NCI-H774 (cell line): ENCODE measurements at regions not wholly inside any gene's neighbourhood (a gene's known extent, or its start where the extent isn't known, plus 50 kb on each side); places are given as distances from the start of the nearest gene placed in this dataset.
A peak's percentile ranks its signal among the peaks of the same experiment; 100 is the strongest.

Experiments
- DNase-seq: peaks from one replicate; lab custom pipeline; 2025; lab: John Stamatoyannopoulos, UW

DNA sequence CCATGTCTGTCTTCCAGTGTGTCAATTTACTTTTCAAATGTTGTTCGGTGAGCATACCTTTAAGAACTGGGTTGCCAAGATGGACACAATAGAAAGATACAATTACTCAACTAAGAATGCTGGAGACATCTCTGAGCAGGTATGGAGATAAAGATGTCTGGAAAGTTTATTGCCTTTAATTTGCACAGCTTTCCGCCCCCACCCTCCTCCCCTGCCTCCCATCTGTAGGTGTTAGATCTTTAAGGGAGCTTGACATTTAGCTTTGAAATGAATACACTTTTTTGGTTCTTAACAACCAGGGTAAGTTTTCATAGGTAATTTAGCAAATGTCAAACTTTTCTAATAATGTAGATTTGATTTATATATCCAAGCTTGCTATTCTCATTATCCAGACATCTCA lies 104.4 kb downstream of the BTBD3 start:
- no peak for DNase-seq

DNA sequence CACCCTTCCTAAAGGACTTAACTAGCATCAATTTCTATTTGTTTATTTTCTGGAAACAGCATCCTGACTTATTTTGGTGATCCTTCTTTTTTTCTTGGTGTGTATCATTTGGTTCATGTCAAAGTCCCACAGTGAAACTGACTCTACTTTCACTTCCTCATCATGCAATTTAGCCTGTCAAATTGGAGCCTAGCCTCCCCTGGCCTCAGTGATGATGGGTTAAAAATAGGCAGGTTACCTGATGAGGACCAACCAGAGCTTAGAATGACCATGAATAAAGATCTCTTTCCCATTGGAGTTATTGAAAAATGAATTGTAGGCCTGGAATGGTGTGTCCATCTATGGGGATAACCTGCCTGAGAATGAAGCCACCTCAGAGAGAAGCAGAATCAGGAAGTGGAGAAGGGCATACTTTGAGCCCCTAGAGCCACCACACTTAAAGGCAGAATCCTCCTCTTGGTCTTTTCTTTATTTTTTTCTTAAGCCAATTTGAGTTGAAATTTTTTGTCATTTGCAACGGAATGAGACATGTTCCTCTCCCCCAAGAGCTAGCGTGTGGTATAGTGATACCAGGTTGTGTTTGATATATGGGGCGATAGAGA lies 105.6 kb downstream of the BTBD3 start:
- DNase-seq: no peak

DNA sequence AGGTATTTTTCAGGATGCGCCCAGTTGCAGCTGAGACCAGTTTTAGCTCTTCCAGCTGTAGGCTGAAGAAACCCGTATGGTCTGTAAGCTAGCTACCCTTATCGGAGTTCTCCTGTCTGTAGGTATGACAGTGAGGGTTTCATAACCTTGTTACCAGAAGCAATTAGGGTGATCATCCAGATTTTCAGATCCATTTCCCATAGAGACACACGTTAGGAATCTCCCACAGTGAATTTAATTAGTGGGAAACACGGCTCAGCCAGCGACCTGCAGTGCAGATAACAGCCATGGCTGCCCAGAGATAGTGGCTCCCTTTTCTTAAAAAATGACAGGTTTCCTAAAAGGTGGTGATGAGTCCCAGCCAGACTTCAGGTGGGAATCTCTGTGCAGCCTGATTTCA lies 111.1 kb downstream of the BTBD3 start:
- no peak for DNase-seq

DNA sequence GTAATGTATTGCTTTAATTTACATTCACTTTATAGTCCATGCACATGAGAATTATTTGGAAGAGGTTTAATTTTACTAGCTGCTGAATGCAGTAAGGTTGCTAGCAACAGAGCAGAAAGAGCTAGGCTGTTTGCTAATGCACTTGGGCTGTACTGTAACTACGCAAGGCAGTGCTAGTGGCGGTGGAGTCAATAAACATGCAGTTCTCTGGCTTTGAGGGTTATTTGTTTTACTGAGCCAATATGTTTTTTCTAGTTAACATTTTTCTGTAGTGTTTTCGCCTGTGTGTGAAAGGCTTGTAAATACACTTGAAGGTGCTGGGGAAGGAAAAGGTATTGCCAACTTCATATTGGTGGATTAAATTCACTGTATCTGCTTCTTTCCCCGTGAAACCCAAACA lies 112.8 kb downstream of the BTBD3 start:
- DNase-seq: peak; percentile 80

DNA sequence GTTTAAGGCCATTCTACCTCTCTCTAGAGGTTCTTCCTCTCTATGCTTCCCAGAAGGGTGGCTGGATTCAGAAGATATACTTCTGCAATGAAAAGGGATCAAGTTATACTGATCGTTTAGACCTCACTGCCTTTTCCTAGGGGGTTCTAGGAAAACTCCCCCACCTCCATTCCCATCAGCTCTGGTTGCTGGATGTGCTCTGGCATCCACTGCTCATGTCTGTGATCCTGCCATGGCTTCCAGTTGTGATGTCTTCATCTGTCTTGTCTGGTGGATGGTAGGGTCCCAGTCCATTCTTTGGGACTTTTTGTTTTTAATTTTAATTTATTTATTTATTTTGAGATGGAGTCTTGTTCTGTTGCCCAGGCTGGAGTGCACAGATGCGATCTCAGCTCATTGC lies 118.4 kb downstream of the BTBD3 start:
- no peak for DNase-seq

DNA sequence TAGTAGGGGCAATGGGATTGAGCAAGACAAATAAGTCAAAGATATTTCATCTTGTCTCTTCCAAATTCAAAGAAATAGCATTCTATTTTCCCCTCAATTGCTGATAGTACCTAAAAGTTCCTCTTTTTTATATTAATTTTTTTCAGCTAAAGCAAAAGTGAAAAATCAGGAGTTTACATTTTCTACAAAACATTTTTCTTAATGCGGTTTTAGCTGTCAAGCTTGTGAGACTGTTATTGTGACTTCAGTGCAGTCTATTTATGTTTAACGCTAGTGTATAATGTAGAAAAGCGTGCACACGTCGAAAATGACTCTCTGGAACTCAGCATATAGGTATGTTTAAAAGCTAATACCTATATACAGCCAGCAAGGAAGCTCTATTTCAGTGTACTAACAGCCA lies 119.8 kb downstream of the BTBD3 start:
- no peak for DNase-seq

DNA sequence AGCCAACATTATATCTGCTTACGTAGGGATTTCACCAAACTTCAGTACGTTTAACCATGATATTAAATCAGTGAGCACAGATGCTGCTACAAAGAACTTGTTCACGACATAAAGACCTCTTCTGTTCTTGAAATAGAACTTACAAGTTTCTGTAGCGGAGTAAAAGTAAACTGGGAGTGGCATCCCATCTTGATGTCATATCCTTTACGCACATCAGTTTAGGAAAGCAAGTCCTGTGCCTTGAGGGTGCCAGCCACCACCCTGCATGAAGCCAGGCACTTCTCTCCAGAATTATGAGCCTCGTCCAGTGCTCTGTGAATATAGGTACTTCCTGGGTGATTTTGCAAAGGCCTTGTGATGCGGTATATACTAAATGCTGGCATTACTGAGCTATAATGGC lies 122.6 kb downstream of the BTBD3 start:
- no peak for DNase-seq

DNA sequence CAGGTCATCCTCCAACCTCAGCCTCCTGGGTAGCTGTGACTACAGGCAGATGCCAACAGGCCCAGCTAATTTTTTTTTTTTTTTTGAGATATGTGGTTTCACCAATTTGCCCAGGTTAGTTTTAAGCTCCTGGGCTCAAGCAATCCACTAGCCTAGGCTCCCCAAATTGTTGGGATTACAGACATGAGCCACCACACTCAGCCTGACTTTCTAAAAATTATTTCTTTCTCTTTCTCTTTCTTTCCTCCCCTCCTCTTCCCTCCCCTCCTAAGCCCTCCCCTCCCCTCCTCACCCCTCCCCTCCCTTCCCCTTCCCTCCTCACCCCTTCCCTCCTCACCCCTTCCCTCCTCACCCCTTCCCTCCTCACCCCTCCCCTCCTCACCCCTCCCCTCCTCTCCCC lies 127.3 kb downstream of the BTBD3 start:
- DNase-seq: no peak

DNA sequence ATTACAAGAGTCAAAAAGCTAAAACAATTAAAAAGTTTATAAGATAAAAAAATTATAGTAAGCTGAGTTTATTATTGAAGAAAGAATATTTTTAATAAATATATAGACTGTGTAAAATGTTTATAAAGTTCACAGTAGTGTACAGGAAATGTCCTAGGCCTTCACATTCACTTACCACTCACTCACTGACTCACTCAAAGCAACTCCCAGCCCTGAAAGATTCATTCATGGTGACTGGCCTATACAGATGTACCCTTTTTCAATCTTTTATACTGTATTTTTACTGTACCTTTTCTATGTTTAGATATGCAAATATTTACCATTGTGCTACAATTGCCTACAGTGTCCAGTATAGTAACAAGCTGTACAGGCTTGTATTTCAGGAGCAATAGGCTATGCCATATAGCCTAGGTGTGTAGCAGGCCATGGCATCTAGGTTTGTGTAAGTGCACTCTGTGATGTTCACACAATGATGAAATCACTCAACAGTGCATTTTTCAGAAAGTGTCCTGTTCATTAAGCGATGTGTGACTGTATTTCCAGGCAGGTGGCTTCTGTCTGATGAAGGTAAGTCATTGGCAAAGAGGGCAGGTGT lies 130.2 kb downstream of the BTBD3 start:
- peak; percentile 44 for DNase-seq

DNA sequence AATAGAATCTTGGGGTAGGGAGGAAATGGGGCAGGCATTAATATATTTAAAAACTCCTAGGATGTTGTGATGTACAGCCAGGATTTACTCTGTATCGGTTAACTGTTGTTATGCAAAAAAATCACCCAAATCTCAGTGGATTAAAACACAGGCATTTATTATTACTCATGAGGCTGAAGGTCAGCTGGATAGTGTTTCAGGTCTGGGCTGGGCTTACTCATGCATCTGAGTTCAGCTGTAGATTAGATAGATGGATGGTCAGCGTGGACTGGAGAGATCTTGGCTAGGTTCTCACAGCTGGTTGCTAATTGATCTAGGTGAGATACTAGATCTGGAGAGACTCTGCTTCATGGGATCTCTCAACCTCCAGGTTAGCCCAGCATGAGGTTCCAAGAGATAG lies 131.4 kb downstream of the BTBD3 start:
- no peak for DNase-seq

DNA sequence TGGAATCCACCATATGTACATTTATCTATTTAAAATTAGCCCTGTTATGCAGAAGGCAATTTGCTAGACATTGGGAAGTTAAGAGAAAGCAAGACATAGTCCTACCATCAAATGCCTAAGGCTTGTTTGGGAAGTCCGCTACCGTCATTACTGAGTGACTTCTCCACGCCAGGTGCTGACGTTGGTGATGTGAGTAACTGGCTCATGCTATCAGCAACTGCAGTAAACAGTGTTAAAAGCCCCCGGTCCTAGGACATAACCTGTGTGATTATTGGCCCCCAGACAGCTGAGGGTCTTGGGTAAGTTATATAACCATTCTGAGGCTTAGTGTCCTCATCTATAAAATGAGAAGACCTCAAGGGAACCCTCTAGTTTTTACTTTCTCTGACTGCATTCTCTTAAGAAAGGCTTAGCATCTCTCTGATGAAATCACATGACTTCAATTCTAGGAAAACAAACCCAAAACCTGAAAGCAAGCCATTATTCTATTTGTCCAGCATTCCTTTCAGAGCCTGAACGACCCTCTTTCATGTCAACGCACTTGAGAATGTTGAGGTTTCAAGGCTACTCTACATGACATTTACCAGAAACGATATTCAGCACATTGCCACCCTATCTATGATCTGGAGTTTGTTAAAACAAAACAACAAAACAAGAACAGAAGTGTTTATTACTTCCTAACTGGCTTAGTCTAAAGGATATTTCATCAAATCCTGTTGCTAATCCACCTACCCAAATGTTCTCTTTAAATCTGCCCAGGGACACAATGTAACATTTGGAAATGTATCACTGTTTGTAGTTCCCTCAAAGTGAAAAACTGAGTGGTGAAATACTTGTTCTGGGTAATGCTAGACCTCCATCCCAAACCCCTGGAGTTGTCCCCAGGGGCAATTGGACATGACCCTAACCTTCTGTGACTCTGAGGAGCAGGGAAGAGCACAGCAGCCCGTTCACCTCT lies 133.8 kb downstream of the BTBD3 start:
- DNase-seq: no peak

DNA sequence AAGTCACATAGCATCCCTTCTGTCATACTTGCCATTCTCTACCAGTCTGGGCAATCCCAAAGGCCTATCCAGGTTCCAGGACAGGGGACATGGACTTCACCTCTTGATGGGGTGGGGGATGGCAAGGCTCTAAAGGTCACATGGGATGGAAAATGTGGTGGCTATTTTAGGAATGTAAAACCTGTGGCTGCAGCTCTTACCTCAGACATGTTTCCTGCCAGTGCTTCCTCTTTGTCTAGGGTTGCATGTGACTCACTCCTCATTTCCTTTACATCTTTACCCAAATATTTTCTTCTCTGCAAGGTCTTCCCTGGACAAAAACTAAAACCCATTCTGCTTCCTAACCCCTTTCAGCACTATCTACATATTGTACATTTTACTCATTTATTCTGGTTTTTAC lies 135.7 kb downstream of the BTBD3 start:
- no peak for DNase-seq

DNA sequence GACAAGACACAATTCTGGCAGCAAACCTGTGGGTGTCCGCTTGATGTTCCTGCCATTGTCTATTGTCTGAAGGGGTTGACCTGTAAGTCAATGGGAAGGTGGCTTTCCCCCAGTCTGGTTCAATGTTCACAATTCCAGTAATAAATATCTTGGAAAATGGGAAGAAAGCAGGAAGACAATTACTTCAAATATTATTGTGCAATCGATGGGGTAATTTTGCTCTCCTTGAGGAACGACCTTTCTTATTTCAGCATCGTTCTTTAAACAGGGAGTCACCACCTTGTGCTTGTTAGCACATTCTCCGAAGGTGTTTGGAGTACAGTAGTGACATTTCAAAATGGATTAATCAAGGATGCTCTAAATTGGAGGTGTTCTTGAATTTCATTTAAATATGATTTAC lies 136.9 kb downstream of the BTBD3 start:
- DNase-seq: no peak

DNA sequence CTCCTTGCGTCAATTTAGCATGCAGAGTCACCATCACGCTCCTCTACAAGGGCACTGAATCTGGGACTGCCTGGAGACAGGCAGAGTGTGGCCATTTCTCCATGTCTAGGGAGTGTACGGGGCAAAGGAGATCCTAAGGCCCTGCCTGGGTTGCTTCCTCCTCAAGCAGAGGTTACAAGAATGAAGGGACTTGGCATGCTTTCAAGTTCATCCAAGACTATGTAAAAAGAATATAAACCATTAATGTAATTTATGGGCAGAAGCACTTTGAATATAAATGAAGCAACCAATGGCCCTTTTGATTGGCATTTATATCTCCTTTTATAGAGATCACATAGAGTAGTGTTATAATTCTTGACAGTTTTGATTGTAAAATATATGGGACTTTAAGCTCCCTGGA lies 137.5 kb downstream of the BTBD3 start:
- no peak for DNase-seq

DNA sequence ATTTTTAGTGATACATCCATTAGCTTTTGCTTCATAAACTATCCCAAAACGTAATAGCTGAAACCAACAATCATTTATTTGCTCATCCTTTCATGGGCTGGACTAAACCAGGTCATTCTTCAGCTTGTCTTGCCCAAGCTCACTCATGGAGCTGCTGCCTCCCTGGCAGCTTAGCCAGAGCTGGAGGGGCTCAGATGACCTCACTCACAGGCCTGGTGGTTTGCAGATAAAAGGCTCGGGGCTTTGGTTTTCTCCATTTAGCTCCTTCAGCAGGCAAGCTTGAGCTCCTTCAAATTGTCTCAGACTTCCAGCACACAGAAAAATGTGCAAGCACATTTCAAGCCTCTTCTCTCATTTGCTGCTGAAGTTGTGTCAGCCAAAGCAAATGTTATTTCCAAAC lies 139.1 kb downstream of the BTBD3 start:
- DNase-seq: no peak

DNA sequence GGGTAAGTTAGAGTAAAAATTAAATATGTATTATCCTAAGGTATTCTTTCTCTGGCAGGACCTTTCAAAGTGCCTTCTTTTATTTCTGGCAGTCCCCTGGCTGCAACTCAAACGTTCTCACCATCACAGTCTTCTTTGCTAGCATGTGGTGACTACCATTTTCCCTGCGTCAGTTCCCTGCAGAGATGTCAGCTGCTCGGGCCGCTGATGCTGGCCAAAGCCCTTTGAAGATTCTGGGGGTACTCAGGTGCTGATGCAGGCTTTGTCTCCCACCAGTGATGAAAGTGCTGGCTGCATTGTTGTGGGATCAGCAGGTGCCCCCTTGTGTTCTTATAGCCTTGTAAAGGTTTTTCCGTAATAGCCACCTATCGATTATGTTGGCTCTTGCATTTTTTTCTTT lies 140.1 kb downstream of the BTBD3 start:
- no peak for DNase-seq

DNA sequence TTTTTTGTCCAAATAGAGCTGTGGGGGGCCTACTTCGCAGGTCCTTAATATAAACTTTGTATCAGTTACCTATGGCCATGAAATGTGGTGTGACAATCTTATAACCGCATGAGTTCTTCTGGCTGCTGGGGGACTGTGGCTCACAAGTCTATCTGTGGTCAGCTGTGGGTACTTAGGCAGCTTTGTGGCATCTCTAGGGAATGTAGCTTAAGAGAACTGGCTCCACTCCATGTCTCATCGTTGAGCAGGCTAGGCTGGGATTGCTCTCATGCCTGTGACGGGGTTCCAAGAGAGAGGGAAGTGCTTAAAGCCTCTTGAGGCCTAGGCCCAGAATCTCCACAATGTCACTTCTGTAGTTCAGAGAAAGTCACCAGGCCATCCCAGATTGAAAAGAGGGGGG lies 140.5 kb downstream of the BTBD3 start:
- DNase-seq: no peak

DNA sequence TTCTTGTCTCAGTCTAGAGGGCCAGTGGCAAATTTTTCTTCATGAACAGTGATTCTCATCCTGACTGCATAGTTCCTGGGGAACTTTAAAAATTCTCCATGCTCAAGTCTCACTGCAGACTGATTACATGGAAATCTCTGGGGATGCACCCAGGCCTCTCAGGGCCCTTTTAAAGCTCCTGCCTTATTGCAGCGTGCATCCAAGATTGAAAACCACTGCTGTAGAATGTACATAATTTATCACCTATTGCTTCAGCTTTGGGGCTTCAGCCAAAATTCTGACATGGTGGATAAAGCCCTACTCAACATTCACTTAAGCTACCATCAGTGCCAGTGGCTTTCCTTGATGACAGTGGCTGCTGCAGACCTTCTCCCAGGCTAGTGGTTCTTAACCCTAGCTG lies 143.8 kb downstream of the BTBD3 start:
- no peak for DNase-seq

DNA sequence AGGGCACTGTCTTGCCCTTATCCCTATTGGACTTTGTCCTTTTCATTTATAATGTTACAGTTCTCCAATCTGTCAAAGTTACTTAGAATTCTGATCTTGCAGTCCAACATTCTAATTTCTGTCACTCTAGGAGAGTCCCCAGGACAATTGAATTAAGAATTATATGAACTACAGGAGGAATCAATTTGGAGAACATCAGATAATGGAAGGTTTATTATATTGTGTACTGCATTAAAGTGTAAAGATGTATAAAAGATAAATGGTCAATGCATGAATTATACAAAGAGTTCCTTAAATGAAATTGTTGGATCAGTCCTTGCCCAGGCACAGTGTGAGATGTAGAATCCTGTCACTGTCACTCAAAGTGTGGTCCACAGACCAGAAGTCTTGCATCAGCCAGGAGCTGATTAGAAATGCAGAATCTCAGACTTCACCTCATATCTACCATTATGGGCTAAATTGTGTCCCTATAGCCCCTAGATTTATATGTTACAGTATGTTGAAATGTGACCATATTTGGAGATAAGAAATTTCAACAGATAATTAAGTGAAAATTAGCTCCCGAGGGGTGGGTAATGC lies 145.5 kb downstream of the BTBD3 start:
- DNase-seq: no peak

DNA sequence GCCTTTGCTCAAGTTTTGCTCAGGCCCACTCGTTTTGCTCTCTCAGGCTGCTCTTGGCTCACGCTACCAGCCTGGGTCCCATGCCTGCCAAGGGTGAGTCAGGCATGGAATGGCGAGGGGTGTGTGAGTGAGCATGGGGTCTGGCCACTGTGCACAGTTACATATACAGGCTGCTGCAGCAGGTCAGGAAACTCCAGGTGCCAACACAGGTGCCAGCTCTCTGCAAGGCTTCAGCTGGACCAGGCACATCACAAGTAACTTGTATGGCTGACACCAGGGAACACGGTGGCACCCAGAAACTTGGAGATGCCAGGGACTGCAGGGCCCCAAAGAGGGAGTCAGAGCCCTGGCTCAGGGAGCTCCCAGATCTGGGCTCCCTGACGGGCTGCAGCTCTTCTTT lies 146.8 kb downstream of the BTBD3 start:
- no peak for DNase-seq

DNA sequence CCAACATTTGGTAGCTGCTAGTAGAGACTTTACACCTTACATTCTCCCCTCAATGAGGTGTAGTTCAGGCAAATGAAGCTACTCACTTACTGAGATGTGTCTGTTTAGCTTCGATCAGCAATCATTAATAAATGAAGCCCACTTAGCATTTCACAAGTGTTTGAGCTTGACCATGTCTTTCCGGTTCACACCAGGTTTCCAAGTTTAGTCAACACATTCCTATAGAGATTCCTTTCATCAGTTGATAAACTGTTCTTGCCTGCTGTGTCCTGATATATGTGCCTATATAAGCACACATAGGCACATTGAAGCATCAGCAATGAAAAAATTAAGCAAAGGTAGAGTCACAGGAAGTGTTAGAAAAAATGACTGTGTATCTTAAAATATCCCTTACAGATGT lies 150.0 kb downstream of the BTBD3 start:
- no peak for DNase-seq

DNA sequence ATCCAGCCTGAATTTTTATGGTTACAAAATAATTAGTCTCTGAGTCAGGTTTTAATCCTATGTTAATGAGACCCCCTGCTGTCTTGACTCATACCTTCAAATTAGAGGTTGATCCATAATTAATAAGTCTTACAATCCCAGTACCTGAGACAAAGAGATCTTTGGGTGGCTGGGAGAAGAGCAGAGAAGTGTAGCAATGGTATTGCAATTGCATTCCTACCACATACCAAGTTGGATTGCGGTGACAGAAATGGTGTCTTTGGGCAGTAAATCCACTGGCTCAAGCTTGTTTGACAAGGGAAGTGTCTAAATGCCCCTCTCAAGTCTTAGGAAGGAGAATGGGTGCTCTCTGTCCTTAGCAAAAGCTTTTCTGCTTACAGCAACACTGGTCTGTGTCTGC lies 150.4 kb downstream of the BTBD3 start:
- no peak for DNase-seq

DNA sequence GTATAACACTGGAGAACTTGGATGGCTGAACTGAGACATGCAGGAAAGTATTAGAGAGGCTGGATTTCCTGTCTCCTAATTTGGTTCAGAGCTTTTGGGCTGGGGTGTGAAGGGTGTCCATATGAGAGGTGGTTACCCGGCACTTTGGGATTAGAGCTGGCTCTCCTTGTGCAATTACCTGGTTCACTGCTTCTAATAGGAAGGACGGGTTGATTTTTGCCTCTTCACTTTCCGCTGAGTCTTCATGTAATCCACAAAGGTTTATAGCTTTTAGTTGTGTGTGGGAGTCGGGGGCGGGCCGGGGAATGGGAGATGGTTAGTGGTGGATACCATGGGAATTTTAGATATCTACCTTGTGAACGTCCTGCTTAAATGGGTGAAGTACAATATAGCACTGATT lies 151.5 kb downstream of the BTBD3 start:
- no peak for DNase-seq
